HPDE6-E6E7 (cell line): ENCODE measurements at regions not wholly inside any gene's neighbourhood (a gene's known extent, or its start where the extent isn't known, plus 50 kb on each side); places are given as distances from the start of the nearest gene placed in this dataset.

Experiments used
- DNase-seq: peaks from one replicate; pipeline ENCODE4 v3.0.0; 2011; ENCODE audit warnings: missing footprints; ENCODE audit errors: extremely low spot score

DNA sequence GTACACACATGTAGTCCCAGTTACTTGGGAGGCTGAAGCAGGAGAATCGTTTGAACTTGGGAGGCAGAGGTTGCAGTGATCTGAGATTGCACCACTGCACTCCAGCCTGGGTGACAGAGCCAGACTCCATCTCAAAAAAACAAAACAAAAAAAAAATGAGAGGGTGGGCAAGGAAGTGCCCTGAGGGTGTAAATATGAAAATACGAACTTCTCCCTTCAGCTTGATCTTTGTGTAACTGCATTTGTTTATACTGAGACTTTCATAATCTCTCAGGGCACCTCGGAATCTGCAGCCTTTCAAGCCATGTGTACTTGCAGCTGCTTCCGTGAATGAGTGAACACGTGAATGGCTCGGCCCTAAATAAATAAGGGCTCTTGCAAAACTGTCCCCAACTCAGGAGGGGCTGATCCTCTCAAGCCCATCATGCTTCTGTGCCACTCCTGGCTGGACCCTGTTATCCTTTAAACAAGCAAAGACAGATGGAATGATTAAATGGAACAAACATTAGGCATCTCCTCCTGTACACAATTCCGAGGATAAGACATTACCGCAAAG, 96.8 kb downstream of the BOD1L2 start:
- DNase-seq = no peak

DNA sequence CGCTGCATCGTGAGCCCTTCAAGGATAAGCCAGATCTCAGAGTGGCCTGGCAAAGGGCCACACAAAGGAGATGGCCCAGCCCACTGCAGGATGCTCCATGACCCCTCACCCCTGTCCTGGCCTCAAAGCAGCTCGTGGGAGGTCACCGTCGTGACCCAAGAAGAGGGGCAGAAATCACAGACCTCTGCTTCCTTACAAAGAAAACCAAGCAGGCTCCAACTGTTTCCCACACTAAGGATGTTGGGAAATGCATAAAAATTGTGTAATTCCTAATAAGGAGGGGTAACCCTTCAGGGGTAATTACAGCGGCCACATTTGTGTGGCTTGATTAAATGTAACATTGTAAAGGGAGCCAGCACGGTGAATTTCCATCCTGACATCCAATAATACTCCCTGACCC, 102.3 kb downstream of the BOD1L2 start:
- no peak for DNase-seq

DNA sequence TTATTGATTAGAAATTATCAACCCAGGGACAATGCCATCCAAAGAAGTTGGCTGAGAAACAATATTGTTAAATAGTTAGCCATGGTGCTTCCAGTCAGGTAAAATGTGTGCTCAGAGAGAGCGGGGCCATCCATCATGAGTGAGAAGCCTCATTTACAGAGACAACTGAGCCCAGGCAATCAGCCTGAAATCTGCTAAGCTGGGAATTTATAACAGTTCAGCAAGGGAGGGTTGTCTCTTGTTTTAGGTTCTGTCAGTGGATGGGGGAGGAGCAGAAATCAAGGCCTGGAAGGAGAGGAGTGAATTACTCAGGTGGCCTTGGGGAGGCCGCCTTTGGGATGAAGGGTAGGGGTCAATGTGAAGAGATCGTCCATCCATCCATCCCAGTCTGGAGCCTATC, 102.5 kb upstream of the ST8SIA3 start:
- DNase-seq = no peak

DNA sequence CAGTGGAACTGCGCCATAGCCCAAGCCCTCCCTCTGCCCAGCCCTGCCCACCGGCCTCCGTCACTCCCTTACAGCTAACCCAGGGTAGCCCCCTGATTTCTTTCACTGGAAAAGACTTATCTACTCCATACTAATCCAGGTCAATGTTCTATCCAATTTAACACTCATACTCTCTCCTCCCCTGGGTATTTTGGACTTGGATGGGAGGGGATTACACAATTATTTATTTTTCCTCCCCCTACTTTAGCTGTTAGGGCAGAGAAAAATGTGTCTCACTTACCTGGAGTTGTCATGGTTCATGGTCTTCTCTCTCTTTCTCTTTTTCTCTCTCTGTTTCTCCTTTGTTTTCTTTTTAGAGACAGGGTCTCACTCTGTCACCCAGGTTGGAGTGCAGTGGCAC, 100.6 kb upstream of the ST8SIA3 start:
- DNase-seq = no peak

DNA sequence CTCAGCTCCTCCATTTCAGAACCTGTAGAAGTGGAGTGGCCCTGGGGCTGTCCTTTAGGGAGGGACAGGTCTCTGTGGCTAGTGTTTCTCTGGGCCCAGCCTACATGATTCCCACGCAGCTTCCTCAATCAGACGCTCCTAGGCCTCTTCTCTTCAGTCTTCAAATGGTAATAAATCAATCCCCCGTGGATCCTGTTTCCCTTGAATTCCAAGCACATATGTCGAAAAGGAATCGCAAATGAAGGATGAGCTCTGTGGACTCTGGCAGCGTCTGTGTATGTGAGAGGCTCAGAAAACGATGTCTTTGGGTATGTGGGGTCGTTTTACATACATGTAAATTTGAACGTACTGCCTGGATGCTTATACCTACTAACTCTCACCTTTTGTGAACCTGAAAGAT, 98.5 kb upstream of the ST8SIA3 start:
- no peak for DNase-seq

DNA sequence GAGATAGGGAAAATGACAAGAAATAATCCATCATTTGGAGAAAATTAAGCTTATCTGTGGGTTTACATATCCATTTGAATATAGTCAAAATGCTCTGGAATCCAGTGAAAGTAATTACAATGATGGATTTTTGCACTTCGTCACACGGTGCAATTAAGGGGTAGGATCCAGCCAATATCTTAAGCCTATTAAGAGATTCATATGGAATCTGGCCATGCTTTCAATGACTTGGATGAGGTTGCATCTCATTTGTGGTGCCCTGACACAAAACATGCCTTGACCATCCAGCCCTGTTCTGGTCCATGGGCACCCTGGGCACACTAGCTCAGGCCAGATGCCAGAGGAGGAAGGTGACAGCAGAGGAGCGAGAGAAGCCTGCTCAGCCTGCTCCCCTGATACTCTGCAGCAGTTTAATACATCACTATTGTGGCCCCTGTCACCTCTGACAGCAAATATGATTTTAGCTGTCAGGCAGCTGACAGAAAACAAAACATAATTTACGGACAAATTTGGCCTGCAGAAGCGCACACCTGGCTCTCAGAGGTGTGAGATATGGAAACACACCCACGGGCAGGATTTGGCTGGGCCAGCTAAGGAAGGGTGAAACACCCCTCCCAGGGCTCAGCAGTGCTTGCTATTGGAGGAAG, 94.1 kb upstream of the ST8SIA3 start:
- DNase-seq = no peak

DNA sequence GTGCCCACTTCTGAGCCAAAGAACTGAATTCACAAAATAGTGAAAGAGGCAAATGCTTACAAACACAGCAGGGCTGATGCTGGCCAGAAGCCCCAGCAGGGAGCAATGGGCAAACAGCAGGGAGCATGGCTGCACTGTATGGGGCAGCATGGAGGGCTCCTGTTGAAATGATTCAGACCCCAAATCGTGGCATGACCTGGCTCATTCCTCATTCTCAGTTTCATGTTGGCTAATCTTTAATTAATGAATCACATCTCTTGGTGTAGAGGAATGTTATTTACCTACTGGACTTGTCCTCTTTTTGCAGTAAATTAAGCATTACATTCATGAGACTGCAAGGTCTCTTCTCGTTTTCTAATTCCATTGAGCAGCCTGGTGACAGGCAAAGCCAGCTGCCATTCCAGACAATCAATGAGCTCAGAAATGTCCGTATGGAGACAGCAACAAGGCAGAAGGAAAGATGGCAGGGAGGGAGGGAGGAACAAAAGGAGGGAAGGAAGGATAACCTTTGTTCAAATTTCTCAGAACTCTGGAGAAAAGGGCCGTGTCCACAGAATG, 84.9 kb upstream of the ST8SIA3 start:
- DNase-seq = no peak

DNA sequence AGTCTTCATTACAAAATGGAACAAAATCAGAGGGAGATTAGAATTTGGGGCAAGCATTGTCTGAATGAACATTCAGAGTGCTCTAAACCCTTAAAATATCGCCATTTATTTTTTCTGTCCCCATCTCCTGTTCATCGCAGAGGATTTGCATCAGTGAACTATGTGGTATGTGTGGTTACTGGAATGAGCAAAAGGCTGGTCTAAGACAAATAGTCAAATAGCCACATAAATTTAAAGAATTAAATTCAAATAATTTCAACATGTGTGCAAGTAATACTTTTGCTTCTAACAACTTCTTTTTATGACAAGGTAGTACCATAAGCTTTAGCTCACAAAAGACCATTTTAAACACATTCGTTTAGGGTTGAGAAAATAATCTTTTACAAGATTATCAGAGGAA, 82.6 kb upstream of the ST8SIA3 start:
- DNase-seq = no peak

DNA sequence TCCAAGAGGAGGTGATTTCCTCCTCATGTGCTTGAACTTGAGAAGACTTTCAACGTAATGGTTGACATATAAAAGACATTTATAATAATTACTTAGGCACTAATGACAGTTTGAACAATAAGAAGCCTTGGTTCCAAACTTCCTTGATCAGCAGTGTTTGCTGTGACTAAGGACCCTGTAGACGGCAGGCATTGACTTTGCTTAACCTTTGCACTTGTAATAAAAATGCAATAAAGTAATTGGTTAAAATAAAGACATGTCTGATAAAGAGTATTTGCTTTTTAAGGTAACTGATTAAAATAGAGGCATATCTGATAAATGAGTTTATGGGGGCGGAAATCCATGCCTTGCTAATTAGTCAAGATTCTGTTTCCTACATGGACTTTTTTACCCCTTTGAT, 82.2 kb upstream of the ST8SIA3 start:
- no peak for DNase-seq

DNA sequence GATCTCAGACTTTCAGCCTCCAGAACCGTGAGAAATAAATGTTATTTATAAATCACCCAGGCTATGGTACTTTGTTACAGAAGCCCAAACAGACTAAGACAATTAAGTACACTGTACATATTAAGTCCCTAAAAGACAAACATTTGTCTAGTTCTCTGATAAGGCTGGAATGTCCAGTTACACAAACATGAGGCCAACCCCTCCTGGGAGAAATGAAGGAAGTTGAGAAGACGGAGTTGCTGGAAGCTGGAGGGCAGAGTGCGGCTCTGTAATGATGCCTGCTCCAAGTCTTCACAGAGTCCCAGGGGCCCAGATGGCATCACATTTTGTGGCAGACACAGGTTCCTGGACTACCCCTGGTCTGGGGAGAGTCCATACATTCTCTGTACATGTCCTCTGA, 79.2 kb upstream of the ST8SIA3 start:
- no peak for DNase-seq

DNA sequence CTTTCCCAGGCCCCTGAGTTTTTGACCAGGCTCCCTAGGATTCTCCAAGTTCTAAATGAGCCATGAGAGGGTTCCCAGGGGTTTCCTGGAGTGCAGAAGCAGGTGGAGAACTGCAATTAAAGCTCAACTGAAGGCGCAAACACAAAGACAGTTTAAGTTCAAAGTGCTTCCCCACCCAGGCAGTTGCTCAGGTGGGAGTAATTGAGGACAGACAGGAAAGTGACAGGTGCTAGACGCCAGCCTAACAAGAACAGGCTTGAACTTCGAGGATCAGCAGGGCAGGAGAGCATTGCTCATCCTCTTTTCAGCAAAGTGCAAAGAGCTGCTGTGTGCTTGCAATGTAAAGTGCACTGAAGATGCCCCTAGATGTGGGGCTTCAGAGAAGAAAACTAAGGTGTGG, 77.2 kb upstream of the ST8SIA3 start:
- DNase-seq = no peak

DNA sequence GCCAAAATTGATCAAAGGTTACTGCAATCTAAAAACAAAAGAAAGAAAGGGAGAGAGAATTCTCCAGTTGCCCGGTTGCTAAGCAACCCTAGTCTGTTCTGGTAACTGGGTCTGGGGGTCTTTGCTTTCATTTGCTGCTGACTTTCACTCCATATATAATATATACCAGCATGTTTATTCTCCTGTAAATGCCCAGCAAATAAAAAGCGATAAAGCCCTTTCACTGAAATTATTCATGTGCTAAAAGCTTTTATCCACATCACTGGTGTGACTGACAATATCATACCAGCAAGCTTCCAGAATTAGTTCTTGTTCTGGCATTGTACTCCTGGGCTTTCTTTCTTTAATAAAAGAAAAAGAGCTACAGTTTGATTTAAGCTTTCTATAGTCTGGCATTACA, 75.5 kb upstream of the ST8SIA3 start:
- no peak for DNase-seq

DNA sequence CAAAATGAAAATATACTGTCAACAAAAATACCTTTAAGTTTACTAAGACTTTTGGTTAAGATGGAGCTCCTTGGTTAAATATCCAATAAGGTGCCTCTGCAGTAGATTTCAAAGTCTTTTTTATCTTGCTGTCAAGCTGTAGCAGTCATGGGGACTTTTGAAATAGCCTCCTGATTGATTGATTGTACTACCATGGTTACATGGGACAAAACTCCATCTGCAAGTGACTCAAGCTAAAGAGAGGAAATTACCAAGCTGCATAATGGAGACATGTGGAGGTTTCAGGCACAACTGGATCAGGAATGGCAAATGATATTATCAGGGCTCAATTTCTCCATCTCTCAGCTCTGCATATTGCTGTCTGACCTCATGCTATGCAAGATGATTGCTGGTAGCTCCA, 73.4 kb upstream of the ST8SIA3 start:
- no peak for DNase-seq

DNA sequence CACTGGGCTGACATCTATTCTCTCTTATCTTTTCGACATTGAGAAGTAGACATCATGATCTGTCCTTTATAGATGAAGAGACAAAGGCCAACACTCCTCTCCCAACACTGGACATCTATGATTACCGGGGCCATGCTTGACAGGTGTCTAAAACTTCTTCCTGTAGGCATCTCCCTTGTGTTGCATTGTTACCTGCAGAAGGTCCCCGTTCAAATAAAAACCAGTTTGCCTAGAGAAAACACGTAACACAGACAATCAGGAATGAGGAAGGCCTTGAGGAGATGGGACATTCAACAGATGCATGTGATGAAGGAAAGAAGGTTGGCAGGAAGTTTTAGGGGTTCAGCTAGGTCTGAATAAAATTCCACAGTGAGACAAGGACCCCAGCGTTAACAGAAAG, 70.8 kb upstream of the ST8SIA3 start:
- no peak for DNase-seq

DNA sequence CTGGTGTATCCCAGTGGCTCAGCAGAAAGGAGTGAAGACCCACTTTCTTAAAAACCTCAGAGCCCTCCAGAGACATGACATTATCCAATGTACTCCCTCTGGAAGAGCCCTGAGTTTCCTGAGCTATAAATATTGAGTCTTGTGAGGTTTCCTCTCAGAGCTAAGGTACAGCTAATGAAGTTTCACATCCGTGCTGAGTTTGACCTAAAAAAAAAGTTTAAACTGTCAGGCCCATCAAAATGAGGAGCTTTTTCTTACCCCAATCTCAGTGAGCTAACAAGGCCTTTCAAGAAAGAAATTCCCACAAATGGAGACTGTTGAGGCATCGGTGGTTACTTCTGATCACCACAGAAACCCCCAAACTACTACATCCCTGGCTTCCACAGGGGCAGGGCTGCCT, 65.4 kb upstream of the ST8SIA3 start:
- DNase-seq = no peak

DNA sequence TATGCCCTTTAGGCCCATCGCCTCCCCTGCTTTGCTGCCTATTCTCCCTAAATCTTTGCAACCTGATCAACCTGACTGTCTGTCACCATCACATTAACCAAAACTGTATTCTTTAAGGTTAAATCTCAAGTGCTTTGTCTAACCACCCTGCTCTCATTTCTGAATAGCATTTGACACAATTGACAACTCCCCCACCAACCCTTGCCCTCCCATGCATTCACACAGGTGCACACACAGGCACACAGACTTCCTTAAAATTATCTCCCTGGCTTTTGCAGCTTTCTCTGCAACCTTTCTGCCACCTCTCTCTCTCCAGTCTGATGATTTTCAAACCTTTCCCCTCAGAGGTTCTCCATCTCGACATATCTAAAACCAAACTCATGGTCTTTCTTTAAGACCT, 64.6 kb upstream of the ST8SIA3 start:
- DNase-seq = no peak

DNA sequence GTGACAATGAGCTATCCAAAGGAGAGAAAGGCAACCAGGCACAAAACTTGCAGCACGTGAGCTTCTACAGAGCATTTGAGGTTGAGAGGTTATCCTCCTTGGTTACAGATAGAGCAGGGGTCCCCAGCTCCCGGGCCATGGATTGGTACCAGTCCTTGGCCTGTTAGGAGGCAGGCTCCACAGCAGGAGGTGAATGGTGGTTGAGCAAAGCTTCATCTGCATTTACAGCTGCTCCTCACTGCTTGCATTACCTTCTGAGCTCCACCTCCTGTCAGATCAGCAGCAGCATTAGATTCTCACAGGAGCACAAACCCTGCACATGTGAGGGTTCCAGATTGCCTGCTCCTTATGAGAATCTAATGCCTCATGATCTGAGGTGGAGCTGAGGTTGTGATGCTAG, 57.8 kb upstream of the ST8SIA3 start:
- no peak for DNase-seq

DNA sequence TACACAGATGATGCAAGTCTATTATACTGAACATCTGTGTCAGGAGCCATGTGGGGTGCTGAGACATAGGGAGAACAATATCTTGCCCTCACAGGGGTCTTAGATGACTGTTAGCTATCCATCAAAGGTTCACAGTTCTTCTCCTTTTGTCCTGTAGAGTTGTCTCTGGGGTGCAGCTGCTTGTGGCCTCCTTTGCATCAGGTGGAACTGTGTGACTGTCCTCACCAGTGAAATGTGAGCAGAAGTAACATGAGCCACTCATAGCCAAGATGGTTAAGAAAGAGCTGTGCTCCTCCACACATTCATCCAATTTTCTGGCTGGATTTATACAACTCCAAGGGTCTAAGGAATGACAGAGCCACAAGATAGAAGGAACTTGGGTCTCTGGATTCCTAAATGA, 56.0 kb upstream of the ST8SIA3 start:
- DNase-seq = no peak

DNA sequence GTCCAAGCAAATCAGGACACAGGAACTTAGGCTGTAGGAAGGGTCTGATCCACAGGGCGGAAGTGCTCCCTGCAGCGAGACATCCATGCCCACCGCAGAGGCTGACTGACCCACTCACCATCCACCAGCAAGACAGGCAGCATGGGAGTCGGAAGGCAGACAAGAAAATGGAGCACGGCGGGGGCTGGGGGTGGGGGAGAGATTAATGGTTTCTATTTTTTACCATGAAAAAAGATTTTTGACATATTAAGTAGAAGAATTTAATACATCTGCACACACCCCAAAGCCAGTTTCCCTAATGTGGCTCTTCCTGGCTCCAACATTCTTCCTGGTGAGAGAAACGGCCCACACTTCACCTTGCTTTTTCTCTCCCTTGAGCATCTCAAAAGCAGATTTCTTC, 55.1 kb upstream of the ST8SIA3 start:
- no peak for DNase-seq

DNA sequence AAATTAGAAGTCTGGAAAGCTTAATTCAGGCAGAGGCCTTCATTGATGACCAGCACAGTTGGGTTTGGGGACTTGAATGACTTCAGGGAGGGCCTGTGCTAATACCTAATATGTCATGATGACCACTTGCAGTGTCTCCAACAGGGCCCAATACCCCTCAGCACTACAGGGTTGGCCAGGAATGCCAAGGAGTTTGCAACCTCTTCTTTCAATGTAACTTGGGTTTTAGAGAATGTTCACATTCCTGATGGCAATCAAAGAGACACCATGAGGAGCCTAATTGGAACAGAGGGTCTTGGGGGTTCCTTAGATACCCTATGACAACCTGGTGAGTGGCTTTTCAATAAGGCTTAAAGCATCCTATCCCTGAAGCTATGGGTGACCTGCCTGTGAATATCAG, 52.4 kb upstream of the ST8SIA3 start:
- DNase-seq = no peak

DNA sequence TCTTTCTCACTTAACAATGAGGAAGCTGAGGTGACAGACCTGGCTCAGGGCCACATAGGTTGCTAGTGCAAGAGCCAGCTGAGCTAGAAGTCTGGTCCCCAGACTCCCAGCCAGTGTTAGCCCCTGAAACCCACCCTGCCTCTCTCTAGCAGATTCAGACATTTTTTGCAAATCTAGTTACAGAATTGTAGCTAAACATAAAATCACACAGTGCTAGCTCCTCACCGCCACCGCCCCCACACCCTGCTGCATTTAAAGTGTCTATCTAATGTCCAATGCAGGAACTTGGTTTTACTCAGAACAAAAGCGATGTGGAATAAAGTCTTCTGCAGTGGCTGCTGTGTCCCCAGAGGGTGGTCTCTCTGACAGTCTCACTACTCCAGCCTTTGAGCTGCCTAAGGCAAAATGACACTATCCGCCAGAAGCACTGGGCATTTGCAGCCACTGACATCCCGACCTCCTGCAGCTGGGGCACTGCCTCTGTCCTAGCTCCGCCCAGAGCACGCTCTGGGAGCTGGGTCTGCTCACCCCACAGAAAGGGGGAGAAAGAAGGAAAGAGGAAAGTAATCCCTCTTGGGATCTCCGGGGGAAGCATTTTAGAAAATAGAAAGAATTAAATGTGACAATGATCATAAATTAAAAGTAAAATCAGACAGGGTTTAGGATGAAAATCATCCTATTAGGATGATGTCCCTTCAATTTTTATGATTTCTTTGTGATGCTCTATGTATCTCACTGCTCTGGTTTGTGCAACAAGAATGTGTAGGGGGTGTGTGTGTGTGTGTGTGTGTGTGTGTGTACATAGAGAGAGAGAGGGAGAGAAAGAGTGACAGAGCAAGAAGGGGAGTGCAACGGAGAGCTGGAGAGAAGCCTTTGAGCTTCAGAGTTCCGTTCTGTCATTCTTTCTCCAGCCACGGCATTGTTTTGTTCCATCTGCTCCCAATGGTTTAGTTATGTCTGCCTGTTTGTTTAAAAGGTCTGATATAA, 50.5 kb upstream of the ST8SIA3 start:
- DNase-seq = no peak
